HCT116 (cell line): ENCODE measurements at regions not wholly inside any gene's neighbourhood (a gene's known extent, or its start where the extent isn't known, plus 50 kb on each side); places are given as distances from the start of the nearest gene placed in this dataset.

Experiments
- ATAC-seq: fragments of 200-7000 bp; cut with Tn5 transposase; 2 replicates; pipeline ENCODE4 v1.9.1; 2020; ENCODE audit warnings: mild to moderate bottlenecking, moderate library complexity
- BruUV-seq: library from RNA; stranded (reverse); fragments of 400-500 nt; replicated peaks from 2 replicates; lab custom pipeline; 2021; lab: Mats Ljungman, UMichigan
- CTCF ChIA-PET: fragments of 300-600 bp; sonication (Branson Sonifier 250); formaldehyde crosslinking; loops from one replicate; lab custom pipeline; 2021; ENCODE audit warnings: antibody characterized with exemption; lab: Charles Lee
- POLR2A ChIA-PET: fragments of 300-600, 350-600 bp; sonication (Branson Sonifier 250); formaldehyde crosslinking; loops from one replicate; lab custom pipeline; 2021; ENCODE audit warnings: antibody characterized with exemption; lab: Charles Lee
- RAD21 ChIA-PET, 2 experiments: fragments of 300-600 bp; sonication (Branson Sonifier 250); formaldehyde crosslinking; loops; one replicate each; lab custom pipeline; 2023; ENCODE audit warnings: low total read pairs in 2 of 2; ENCODE audit not compliant: uncharacterized antibody in 2 of 2, unreplicated experiment in 2 of 2, low non-redundant PET in 1 of 2; lab: Charles Lee
- DNase-seq: peaks from one replicate; pipeline ENCODE4 v3.0.0-alpha.2; 2010; ENCODE audit warnings: low read depth, low spot score
- H2AFZ ChIP-seq: fragments of 200-600 bp; shearing (Covaris generic), sonication (generic); 2 replicates; pipeline ENCODE4 v1.6.1; 2017; ENCODE audit warnings: low read depth, mixed run types, mixed read lengths, antibody characterized with exemption, low read length; ENCODE audit not compliant: poor library complexity, severe bottlenecking
- H3K27ac ChIP-seq: 2 replicates; pipeline ENCODE4 v1.5.1; 2012; ENCODE audit warnings: low read depth, low read length
- H3K27me3 ChIP-seq: fragments of 200-600 bp; sonication (generic); 2 replicates; pipeline ENCODE4 v1.6.1; 2016; ENCODE audit warnings: mixed run types, low read length, mixed read lengths; ENCODE audit not compliant: insufficient read depth
- H3K36me3 ChIP-seq, 2 experiments: fragments of 200-500 bp in 1 of 2; fragments of 200-600 bp in 1 of 2; sonication (Bioruptor generic) in 1 of 2; sonication (generic) in 1 of 2; 2 replicates each; pipeline versions ENCODE4 v1.5.1 to v1.6.1; 2014 to 2016; ENCODE audit warnings: low read length in 2 of 2, inconsistent platforms in 1 of 2, mixed read lengths in 1 of 2, mixed run types in 1 of 2; ENCODE audit not compliant: insufficient read depth in 2 of 2, control insufficient read depth in 1 of 2
- H3K4me1 ChIP-seq, 2 experiments: fragments of 200-600 bp in 1 of 2; sonication (generic) in 1 of 2; 2 replicates each; pipeline versions ENCODE4 v1.5.1 to v1.6.1; 2012 to 2017; ENCODE audit warnings: low read length in 2 of 2, inconsistent platforms in 1 of 2, mild to moderate bottlenecking in 1 of 2, mixed read lengths in 1 of 2, mixed run types in 1 of 2, moderate library complexity in 1 of 2; ENCODE audit not compliant: insufficient read depth in 2 of 2, control insufficient read depth in 1 of 2
- H3K4me2 ChIP-seq: fragments of 200-600 bp; sonication (generic); 2 replicates; pipeline ENCODE4 v1.6.1; 2017; ENCODE audit warnings: mixed run types, low read length, mixed read lengths
- H3K4me3 ChIP-seq, 2 experiments: fragments of 200-600 bp in 1 of 2; sonication (generic) in 1 of 2; replicated peaks in 1 of 2; 2 replicates each; pipeline ENCODE4 v1.5.1; 2011 to 2016; ENCODE audit warnings: low read length in 2 of 2, control low read depth in 1 of 2, low read depth in 1 of 2, mild to moderate bottlenecking in 1 of 2, mixed read lengths in 1 of 2, mixed run types in 1 of 2
- H3K79me2 ChIP-seq: fragments of 200-600 bp; sonication (generic); 2 replicates; pipeline ENCODE4 v1.6.1; 2017; ENCODE audit warnings: mild to moderate bottlenecking, mixed run types, low read length, moderate library complexity, mixed read lengths; ENCODE audit not compliant: insufficient read depth
- H3K9ac ChIP-seq: fragments of 200-600 bp; sonication (generic); 2 replicates; pipeline ENCODE4 v1.6.1; 2016; ENCODE audit warnings: low read length, mixed read lengths
- H3K9me2 ChIP-seq: fragments of 200-600 bp; sonication (generic), shearing (Covaris generic); 2 replicates; pipeline ENCODE4 v1.6.1; 2017; ENCODE audit warnings: mixed run types, mild to moderate bottlenecking, moderate library complexity; ENCODE audit not compliant: insufficient read depth
- H3K9me3 ChIP-seq, 2 experiments: fragments of 200-500 bp in 1 of 2; fragments of 200-600 bp in 1 of 2; sonication (Bioruptor generic) in 1 of 2; sonication (generic) in 1 of 2; 2 replicates each; pipeline ENCODE4 v1.6.1; 2014 to 2017; ENCODE audit warnings: low read length in 2 of 2, mixed read lengths in 2 of 2, inconsistent platforms in 1 of 2, low read depth in 1 of 2, mild to moderate bottlenecking in 1 of 2, mixed run types in 1 of 2, moderate library complexity in 1 of 2; ENCODE audit not compliant: control insufficient read depth in 1 of 2, insufficient read depth in 1 of 2
- H4K20me1 ChIP-seq: fragments of 200-600 bp; sonication (generic), shearing (Covaris generic); 2 replicates; pipeline ENCODE4 v1.6.1; 2017; ENCODE audit warnings: mixed run types, mild to moderate bottlenecking, moderate library complexity; ENCODE audit not compliant: insufficient read depth
- CEBPB ChIP-seq: IDR thresholded peaks from 2 replicates; pipeline ENCODE4 v1.6.1; 2012; ENCODE audit warnings: low read depth
- CTCF ChIP-seq, 3 experiments: fragments of 200-600 bp in 1 of 3; sonication (generic) in 1 of 3; IDR thresholded peaks in 2 of 3; conservative IDR thresholded peaks in 1 of 3; 2 replicates each; pipeline ENCODE4 v1.5.1; 2012 to 2017; ENCODE audit warnings: low read depth in 2 of 3, low read length in 2 of 3, antibody characterized with exemption in 1 of 3, borderline replicate concordance in 1 of 3, control low read depth in 1 of 3, mild to moderate bottlenecking in 1 of 3, mixed read lengths in 1 of 3, mixed run types in 1 of 3, moderate library complexity in 1 of 3; ENCODE audit not compliant: insufficient read depth in 1 of 3
- ELF1 ChIP-seq: IDR thresholded peaks from 2 replicates; pipeline ENCODE4 v1.6.1; 2012; ENCODE audit warnings: low read depth, borderline replicate concordance
- EZH2phosphoT487 ChIP-seq: fragments of 200-600 bp; IDR thresholded peaks from 2 replicates; pipeline ENCODE4 v1.6.1; 2018; ENCODE audit warnings: antibody characterized with exemption, borderline replicate concordance
- JUND ChIP-seq: IDR thresholded peaks from 2 replicates; pipeline ENCODE4 v1.6.1; 2012
- POLR2A ChIP-seq: IDR thresholded peaks from 2 replicates; pipeline ENCODE4 v1.7.0; 2011; ENCODE audit warnings: borderline replicate concordance; ENCODE audit not compliant: insufficient read depth, insufficient read length; ENCODE audit errors: extremely low read depth
- SRF ChIP-seq: IDR thresholded peaks from 2 replicates; pipeline ENCODE4 v1.6.1; 2012; ENCODE audit warnings: low read depth
- TCF7L2 ChIP-seq: IDR thresholded peaks from 2 replicates; pipeline ENCODE4 v1.7.0; 2011; ENCODE audit warnings: borderline replicate concordance, inconsistent platforms; ENCODE audit not compliant: insufficient read depth, insufficient read length; ENCODE audit errors: extremely low read depth
- ZBTB33 ChIP-seq: IDR thresholded peaks from 2 replicates; pipeline ENCODE4 v1.6.1; 2011; ENCODE audit warnings: mild to moderate bottlenecking, low read length, moderate library complexity; ENCODE audit not compliant: insufficient replicate concordance; ENCODE audit errors: extremely low read depth
- ZFX ChIP-seq: fragments of 450-650 bp; IDR thresholded peaks from 2 replicates; pipeline ENCODE4 v1.6.1; 2017
- ZNF274 ChIP-seq: fragments of 200-500 bp; sonication (Bioruptor generic); IDR thresholded peaks from 2 replicates; pipeline ENCODE4 v1.6.1; 2014; ENCODE audit warnings: mild to moderate bottlenecking, low read depth, low read length, inconsistent platforms
- intact Hi-C: fragments of 100-400 bp; cut with micrococcal nuclease; formaldehyde crosslinking; loops from 2 replicates; pipeline ENCODE4 v1.10.0; 2022

- Histone ChIP-seq H3K4me1 (peaks cover 0 to 14% of the 10 kb centered on the region in 2 experiments; a peak in 1 of 4 replicates), H3K36me3 (no peaks in the 10 kb centered on the region), H3K9me3 (no peaks in the 10 kb centered on the region), H3K9me2 (no peaks in the 10 kb centered on the region), H3K79me2 (no peaks in the 10 kb centered on the region), H3K27me3 (0 out of 2 replicates have a peak, but pooled peaks cover 3% of the 10 kb centered on the region), H2AFZ (no peak overlapping the region), H3K4me3 (no peak overlapping the region), H3K27ac (no peak overlapping the region), H3K4me2 (no peak overlapping the region), H4K20me1 (no peaks in the 10 kb centered on the region), H3K9ac (no peak overlapping the region)
- ATAC-seq, result no peak
- DNase-seq, result no peak
- ChIA-PET RAD21 (no interaction called here), CTCF (interaction anchor here (1.4 kb wide), 1 partner anchor 183 kb away, joined by 3 read pairs; no protein-coding TSS in a partner anchor), POLR2A (no interaction called here)
- TF ChIP-seq ZNF274, result no peak
- TF ChIP-seq ELF1, result no peak
- no peak for TF ChIP-seq ZBTB33
- no peak for TF ChIP-seq CTCF (IDR thresholded peaks at IDR 0.05 in 2 of 3, conservative IDR thresholded peaks at IDR 0.05 in 1 of 3; ENCODE audit: borderline replicate concordance in 1 of 3, insufficient read depth in 1 of 3, low read depth in 2 of 3, low read length in 2 of 3)
- TF ChIP-seq JUND, result no peak
- TF ChIP-seq POLR2A, result no peak
- no peak for TF ChIP-seq CEBPB
- TF ChIP-seq ZFX, result no peak
- TF ChIP-seq TCF7L2, result no peak
- no peak for TF ChIP-seq SRF
- no peak for TF ChIP-seq EZH2phosphoT487
- intact Hi-C loops, result no loop called here
- no TSS peak for BruUV-seq
Observed at GRCh38 chr1:22233222-22233621, 90.3 kb upstream of the WNT4 start.
